ENCODE measurements at regions not wholly inside any gene's neighbourhood (a gene's known extent, or its start where the extent isn't known, plus 50 kb on each side); places are given as distances from the start of the nearest gene placed in this dataset.

GRCh38 chr2:23037596-23037995, 347.4 kb upstream of the KLHL29 start:
- no peak for TF ChIP-seq CTCF (IDR thresholded peaks at IDR 0.05)
- no peak for TF ChIP-seq IRF1 (CRISPR knock-in tag; IDR thresholded peaks at IDR 0.05)
- no peak for TF ChIP-seq PRDM15 (CRISPR knock-in tag; IDR thresholded peaks at IDR 0.05)
- no peak for TF ChIP-seq ESRRA (CRISPR knock-in tag; IDR thresholded peaks at IDR 0.05; ENCODE audit: borderline replicate concordance)
- TF ChIP-seq GABPB1 (CRISPR knock-in tag; IDR thresholded peaks at IDR 0.05): no peak
- TF ChIP-seq HMGA2 (CRISPR knock-in tag; IDR thresholded peaks at IDR 0.05): no peak
- no peak for TF ChIP-seq E2F4 (CRISPR knock-in tag; IDR thresholded peaks at IDR 0.05; ENCODE audit: borderline replicate concordance, low read depth)
- no peak for TF ChIP-seq FOXK1 (CRISPR knock-in tag; IDR thresholded peaks at IDR 0.05)

All from WTC11 (cell line).